HepG2 (cell line): ENCODE measurements at regions not wholly inside any gene's neighbourhood (a gene's known extent, or its start where the extent isn't known, plus 50 kb on each side); places are given as distances from the start of the nearest gene placed in this dataset.

Experiments
- ATAC-seq: fragments of 200-7000 bp; cut with Tn5 transposase; 3 replicates; pipeline ENCODE4 v1.9.1; 2020; ENCODE audit warnings: mild to moderate bottlenecking, moderate library complexity
- BruUV-seq: library from RNA; stranded (reverse); fragments of 400-500 nt; replicated peaks from 2 replicates; lab custom pipeline; 2021; lab: Mats Ljungman, UMichigan
- CTCF ChIA-PET: fragments of 300-600 bp; formaldehyde crosslinking; extraction: SDS; loops from one replicate; lab custom pipeline; 2021; ENCODE audit warnings: low total read pairs, inconsistent platforms, low intra/inter-chr PET ratio; lab: Yijun Ruan, JAX
- POLR2A ChIA-PET: fragments of 350-600 bp; sonication (Branson Sonifier 250); formaldehyde crosslinking; loops from one replicate; lab custom pipeline; 2020; ENCODE audit warnings: antibody characterized with exemption, inconsistent platforms; lab: Yijun Ruan, JAX
- DNase-seq: peaks from one replicate; pipeline ENCODE4 v3.0.0-alpha.2; 2015; ENCODE audit warnings: low spot score
- FAIRE-seq: peaks from 3 replicates; lab custom pipeline; 2011; peaks lifted over from hg19 to GRCh38; lab: Jason Lieb, UNC
- H2AFZ ChIP-seq: one replicate; pipeline ENCODE4 v1.6.1; 2011; ENCODE audit warnings: low read length, inconsistent platforms
- H3K27ac ChIP-seq: fragments of 300-600 bp; 3 replicates; pipeline ENCODE4 v1.8.0; 2011; ENCODE audit warnings: mixed run types, mild to moderate bottlenecking, mixed read lengths, low read length, inconsistent platforms; ENCODE audit not compliant: insufficient read depth; ENCODE audit errors: extremely low read length
- H3K27me3 ChIP-seq, 2 experiments: fragments of 200-600 bp in 1 of 2; 2 replicates in 1 of 2; 3 replicates in 1 of 2; pipeline versions ENCODE4 v1.6.0 to v1.8.0; 2011; ENCODE audit warnings: low read length in 2 of 2, mild to moderate bottlenecking in 2 of 2, moderate library complexity in 2 of 2, inconsistent platforms in 1 of 2; ENCODE audit not compliant: insufficient read depth in 2 of 2, control insufficient read depth in 1 of 2
- H3K36me3 ChIP-seq, 2 experiments: fragments of 200-600 bp in 1 of 2; replicated peaks in 1 of 2; 2 replicates in 1 of 2; 3 replicates in 1 of 2; pipeline versions ENCODE4 v1.5.1 to v1.8.0; 2011; ENCODE audit warnings: low read length in 2 of 2, inconsistent platforms in 1 of 2; ENCODE audit not compliant: insufficient read depth in 2 of 2, control insufficient read depth in 1 of 2
- H3K4me1 ChIP-seq: 2 replicates; pipeline ENCODE4 v1.5.1; 2012; ENCODE audit warnings: low read length, inconsistent platforms; ENCODE audit not compliant: insufficient read depth
- H3K4me2 ChIP-seq: 2 replicates; pipeline ENCODE4 v1.6.0; 2011; ENCODE audit warnings: low read depth, low read length, inconsistent platforms
- H3K4me3 ChIP-seq, 3 experiments: fragments of 200-600 bp in 1 of 3; sonication (generic), shearing (Covaris generic) in 1 of 3; replicated peaks in 1 of 3; 2 replicates each; pipeline ENCODE4 v1.5.1; 2011 to 2016; ENCODE audit warnings: low read length in 3 of 3, inconsistent platforms in 2 of 3, low read depth in 2 of 3, mild to moderate bottlenecking in 2 of 3, control low read depth in 1 of 3, mixed read lengths in 1 of 3; ENCODE audit not compliant: insufficient read depth in 1 of 3
- H3K79me2 ChIP-seq: one replicate; pipeline ENCODE4 v1.6.1; 2011; ENCODE audit warnings: low read length, inconsistent platforms; ENCODE audit not compliant: insufficient read depth
- H3K9ac ChIP-seq: 2 replicates; pipeline ENCODE4 v1.6.0; 2011; ENCODE audit warnings: mild to moderate bottlenecking, low read depth, low read length, inconsistent platforms; ENCODE audit not compliant: insufficient read depth
- H3K9me3 ChIP-seq: 2 replicates; pipeline ENCODE4 v1.5.1; 2012; ENCODE audit warnings: mild to moderate bottlenecking, low read length
- H4K20me1 ChIP-seq: 2 replicates; pipeline ENCODE4 v1.6.0; 2011; ENCODE audit warnings: inconsistent platforms, mild to moderate bottlenecking, low read length, moderate library complexity; ENCODE audit not compliant: insufficient read depth
- ATAD3A ChIP-seq: sonication (generic); formaldehyde crosslinking; IDR thresholded peaks from 2 replicates; pipeline ENCODE4 v1.4.0; 2020; ENCODE audit warnings: missing genetic modification reagents
- ELF4 ChIP-seq: sonication (generic); formaldehyde crosslinking; IDR thresholded peaks from 2 replicates; pipeline ENCODE4 v1.5.0; 2020; ENCODE audit warnings: missing genetic modification reagents, mild to moderate bottlenecking, moderate library complexity, borderline replicate concordance
- HMGA1 ChIP-seq: sonication (generic); formaldehyde crosslinking; conservative IDR thresholded peaks from 2 replicates; pipeline ENCODE4 v1.4.0; 2020; ENCODE audit warnings: missing genetic modification reagents
- MAZ ChIP-seq, 2 experiments: sonication (generic) in 1 of 2; formaldehyde crosslinking in 1 of 2; IDR thresholded peaks; 2 replicates each; pipeline versions ENCODE4 v1.5.0 to v1.6.1; 2012 to 2020; ENCODE audit warnings: low read depth in 2 of 2, mild to moderate bottlenecking in 2 of 2, borderline replicate concordance in 1 of 2, improper control_type of control experiment in 1 of 2, low read length in 1 of 2, missing genetic modification reagents in 1 of 2, moderate library complexity in 1 of 2
- MYNN ChIP-seq: sonication (generic); formaldehyde crosslinking; IDR thresholded peaks from 2 replicates; pipeline ENCODE4 v1.4.0; 2020; ENCODE audit warnings: mild to moderate bottlenecking, low read depth, missing genetic modification reagents
- PHB2 ChIP-seq: fragments of 450-650 bp; IDR thresholded peaks from 2 replicates; pipeline ENCODE4 v1.6.1; 2018; ENCODE audit not compliant: partially characterized antibody
- SMC3 ChIP-seq: IDR thresholded peaks from 2 replicates; pipeline ENCODE4 v1.6.1; 2011; ENCODE audit warnings: low read length, improper control_type of control experiment
- TCF7 ChIP-seq: sonication (generic); IDR thresholded peaks from 2 replicates; pipeline ENCODE4 v1.6.1; 2016; ENCODE audit warnings: antibody characterized with exemption, low read depth
- ZNF317 ChIP-seq: sonication (generic); formaldehyde crosslinking; IDR thresholded peaks from 2 replicates; pipeline ENCODE4 v1.5.0; 2020; ENCODE audit warnings: mild to moderate bottlenecking, missing genetic modification reagents
- ZNF329 ChIP-seq: sonication (generic); formaldehyde crosslinking; IDR thresholded peaks from 2 replicates; pipeline ENCODE4 v1.9.0; 2021; ENCODE audit warnings: low read depth, mild to moderate bottlenecking, missing genetic modification reagents
- ZNF510 ChIP-seq: sonication (generic); formaldehyde crosslinking; IDR thresholded peaks from 2 replicates; pipeline ENCODE4 v1.4.0; 2020; ENCODE audit warnings: low read depth, mild to moderate bottlenecking, missing genetic modification reagents
- ZNF569 ChIP-seq: sonication (generic); formaldehyde crosslinking; IDR thresholded peaks from 2 replicates; pipeline ENCODE4 v1.5.0; 2020; ENCODE audit warnings: mild to moderate bottlenecking, missing genetic modification reagents, moderate library complexity, borderline replicate concordance
- ZNF619 ChIP-seq: sonication (generic); formaldehyde crosslinking; IDR thresholded peaks from 2 replicates; pipeline ENCODE4 v1.4.0; 2020; ENCODE audit warnings: mild to moderate bottlenecking, missing genetic modification reagents
- ZNF709 ChIP-seq: sonication (generic); formaldehyde crosslinking; IDR thresholded peaks from 2 replicates; pipeline ENCODE4 v1.5.0; 2020; ENCODE audit warnings: mild to moderate bottlenecking, missing genetic modification reagents
- ZNF792 ChIP-seq: IDR thresholded peaks from 2 replicates; pipeline ENCODE4 v1.6.1; 2016
- WGBS: methylation state at CpG from one replicate; pipeline ENCODE4 v1.1.6; 2017; ENCODE audit warnings: low lambda C conversion rate; 5-methylcytosine and 5-hydroxymethylcytosine counted together
- in situ Hi-C: cut with HindIII; loops from 2 replicates; pipeline ENCODE4 v1.10.0; 2017; ENCODE audit warnings: low pct_unique_long_range_greater_than_20kb; ENCODE audit not compliant: extremely low pct_ligation_motif_present
- intact Hi-C: fragments of 100-400 bp; cut with micrococcal nuclease; formaldehyde crosslinking; loops from one replicate; pipeline ENCODE4 v1.10.0; 2022; ENCODE audit not compliant: unreplicated experiment
- TF ChIP-seq, protein P1 (sequence below): sonication (generic); formaldehyde crosslinking; IDR thresholded peaks from 2 replicates; pipeline ENCODE4 v1.8.0; 2023; ENCODE audit warnings: mild to moderate bottlenecking, missing genetic modification reagents
- TF ChIP-seq, protein P2 (sequence below), 2 experiments: sonication (generic) in 1 of 2; formaldehyde crosslinking in 1 of 2; IDR thresholded peaks; 2 replicates each; pipeline versions ENCODE4 v1.4.0 to v1.6.1; 2016 to 2020; ENCODE audit warnings: borderline replicate concordance in 1 of 2, low read depth in 1 of 2, mild to moderate bottlenecking in 1 of 2, missing genetic modification reagents in 1 of 2

DNA sequence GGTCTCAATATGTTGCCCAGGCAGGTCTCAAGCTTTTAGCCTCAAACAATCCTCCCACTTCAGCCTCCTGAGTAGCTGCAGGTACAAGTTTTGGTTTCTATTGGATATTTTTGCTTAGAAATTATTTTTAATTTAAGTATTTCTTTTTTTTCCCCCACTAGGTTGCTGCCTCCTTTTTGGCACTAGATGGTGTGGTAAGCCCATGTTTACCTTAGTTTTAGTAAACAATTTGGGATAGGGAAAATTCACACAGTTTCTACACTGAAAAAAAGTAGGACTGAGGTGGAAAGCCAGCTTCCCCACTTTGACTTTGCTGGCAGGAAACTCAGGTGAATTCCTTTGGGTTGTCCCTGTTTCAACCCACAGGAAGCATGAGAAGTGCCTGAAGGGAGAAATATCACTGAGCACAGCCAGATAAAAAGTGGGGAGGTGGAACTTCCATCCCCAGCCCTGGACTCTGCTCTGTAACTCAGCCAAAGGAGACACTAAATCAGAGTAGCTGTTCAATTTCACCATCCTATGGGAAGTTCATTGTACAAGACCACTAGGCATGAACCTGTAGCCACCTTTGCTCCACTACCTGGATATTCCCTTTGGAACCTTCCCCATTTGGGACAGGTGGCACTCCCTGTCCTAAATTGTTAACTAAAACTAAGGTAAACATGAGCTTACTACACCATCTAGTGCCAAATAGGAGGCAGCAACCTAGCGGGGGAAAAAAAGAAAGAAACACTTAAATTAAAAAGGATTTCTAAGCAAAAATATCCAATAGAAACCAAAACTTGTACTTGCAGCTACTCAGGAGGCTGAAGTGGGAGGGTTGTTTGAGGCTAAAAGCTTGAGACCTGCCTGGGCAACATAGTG, 154.4 kb upstream of the FAT3 start:
- peaks cover 29% of the 10 kb centered on the region for H3K9me3 ChIP-seq
- ChIA-PET POLR2A (no interaction called here), CTCF (no interaction called here)
- no peak for FAIRE-seq
- in situ Hi-C loops (no loop called here), intact Hi-C loops (no loop called here)
- no peak overlapping the region for H3K27ac ChIP-seq
- no peak for DNase-seq
- no peaks in the 10 kb centered on the region for H3K36me3 ChIP-seq
- no peaks in the 10 kb centered on the region for H3K27me3 ChIP-seq
- TF ChIP-seq, protein P1, sequence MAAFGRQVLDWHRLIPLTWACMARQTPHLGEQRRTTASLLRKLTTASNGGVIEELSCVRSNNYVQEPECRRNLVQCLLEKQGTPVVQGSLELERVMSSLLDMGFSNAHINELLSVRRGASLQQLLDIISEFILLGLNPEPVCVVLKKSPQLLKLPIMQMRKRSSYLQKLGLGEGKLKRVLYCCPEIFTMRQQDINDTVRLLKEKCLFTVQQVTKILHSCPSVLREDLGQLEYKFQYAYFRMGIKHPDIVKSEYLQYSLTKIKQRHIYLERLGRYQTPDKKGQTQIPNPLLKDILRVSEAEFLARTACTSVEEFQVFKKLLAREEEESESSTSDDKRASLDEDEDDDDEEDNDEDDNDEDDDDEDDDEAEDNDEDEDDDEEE (CRISPR knock-in tag), result no peak
- TF ChIP-seq ZNF792 (CRISPR knock-in tag) (no peak), MYNN (CRISPR knock-in tag) (no peak), ZNF317 (CRISPR knock-in tag) (no peak), HMGA1 (CRISPR knock-in tag) (no peak), MAZ (IDR thresholded peaks at IDR 0.05; ENCODE audit: borderline replicate concordance, low read depth, low read length) (no peak), MAZ (CRISPR knock-in tag; IDR thresholded peaks at IDR 0.05; ENCODE audit: low read depth) (no peak), ELF4 (CRISPR knock-in tag) (no peak), PHB2 (no peak), ATAD3A (CRISPR knock-in tag) (no peak), ZNF709 (no peak), SMC3 (no peak), ZNF510 (CRISPR knock-in tag) (no peak), ZNF329 (CRISPR knock-in tag) (no peak), ZNF569 (CRISPR knock-in tag) (no peak), ZNF619 (no peak), TCF7 (no peak)
- TF ChIP-seq, protein P2, sequence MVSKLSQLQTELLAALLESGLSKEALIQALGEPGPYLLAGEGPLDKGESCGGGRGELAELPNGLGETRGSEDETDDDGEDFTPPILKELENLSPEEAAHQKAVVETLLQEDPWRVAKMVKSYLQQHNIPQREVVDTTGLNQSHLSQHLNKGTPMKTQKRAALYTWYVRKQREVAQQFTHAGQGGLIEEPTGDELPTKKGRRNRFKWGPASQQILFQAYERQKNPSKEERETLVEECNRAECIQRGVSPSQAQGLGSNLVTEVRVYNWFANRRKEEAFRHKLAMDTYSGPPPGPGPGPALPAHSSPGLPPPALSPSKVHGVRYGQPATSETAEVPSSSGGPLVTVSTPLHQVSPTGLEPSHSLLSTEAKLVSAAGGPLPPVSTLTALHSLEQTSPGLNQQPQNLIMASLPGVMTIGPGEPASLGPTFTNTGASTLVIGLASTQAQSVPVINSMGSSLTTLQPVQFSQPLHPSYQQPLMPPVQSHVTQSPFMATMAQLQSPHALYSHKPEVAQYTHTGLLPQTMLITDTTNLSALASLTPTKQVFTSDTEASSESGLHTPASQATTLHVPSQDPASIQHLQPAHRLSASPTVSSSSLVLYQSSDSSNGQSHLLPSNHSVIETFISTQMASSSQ (IDR thresholded peaks at IDR 0.05; ENCODE audit: low read depth), result no peak
- TF ChIP-seq, protein P2 (CRISPR knock-in tag; IDR thresholded peaks at IDR 0.05; ENCODE audit: borderline replicate concordance), result no peak
- H3K4me1 ChIP-seq, result no peaks in the 10 kb centered on the region
- WGBS, result 4% methylated on average over 1 of the region's 1 CpG
- no peak overlapping the region for H3K4me2 ChIP-seq
- no peaks in the 10 kb centered on the region for H4K20me1 ChIP-seq
- H3K9ac ChIP-seq, result no peak overlapping the region
- no peaks in the 10 kb centered on the region for H3K79me2 ChIP-seq
- no peak overlapping the region for H2AFZ ChIP-seq
- no peak for ATAC-seq
- no TSS peak for BruUV-seq
- H3K4me3 ChIP-seq, result no peak overlapping the region
